ENCODE measurements at regions not wholly inside any gene's neighbourhood (a gene's known extent, or its start where the extent isn't known, plus 50 kb on each side); places are given as distances from the start of the nearest gene placed in this dataset.

DNA sequence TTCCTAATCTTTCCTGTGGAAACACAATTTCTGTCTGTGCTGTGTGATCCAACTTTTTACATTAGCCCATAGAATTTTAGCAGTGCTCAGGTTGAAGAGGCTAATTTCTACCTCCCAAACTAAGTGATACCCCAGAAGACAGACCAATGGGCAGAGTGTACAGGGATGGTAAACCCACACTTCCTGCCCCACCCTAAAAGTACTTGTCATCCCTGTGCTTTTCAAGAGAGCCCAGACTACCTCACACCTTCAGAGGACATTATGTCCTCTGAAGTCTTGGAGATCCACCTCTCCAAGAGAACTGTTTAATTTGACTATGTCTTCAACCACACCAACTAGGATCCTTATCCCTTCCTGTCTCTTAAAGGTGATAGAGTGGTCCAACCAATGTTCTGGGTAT is 82.0 kb upstream of the ACSL1 start:
- TF ChIP-seq SIN3A (IDR thresholded peaks at IDR 0.05; ENCODE audit: borderline replicate concordance, insufficient read depth, low read length), result no peak
- TF ChIP-seq TAF1 (IDR thresholded peaks at IDR 0.05; ENCODE audit: borderline replicate concordance, insufficient read depth, low read length), result no peak
- TF ChIP-seq FOXP2 (optimal IDR thresholded peaks at IDR 0.05; ENCODE audit: borderline replicate concordance, extremely low read depth, extremely low read length, insufficient read depth), result no peak
- TF ChIP-seq, protein P1, sequence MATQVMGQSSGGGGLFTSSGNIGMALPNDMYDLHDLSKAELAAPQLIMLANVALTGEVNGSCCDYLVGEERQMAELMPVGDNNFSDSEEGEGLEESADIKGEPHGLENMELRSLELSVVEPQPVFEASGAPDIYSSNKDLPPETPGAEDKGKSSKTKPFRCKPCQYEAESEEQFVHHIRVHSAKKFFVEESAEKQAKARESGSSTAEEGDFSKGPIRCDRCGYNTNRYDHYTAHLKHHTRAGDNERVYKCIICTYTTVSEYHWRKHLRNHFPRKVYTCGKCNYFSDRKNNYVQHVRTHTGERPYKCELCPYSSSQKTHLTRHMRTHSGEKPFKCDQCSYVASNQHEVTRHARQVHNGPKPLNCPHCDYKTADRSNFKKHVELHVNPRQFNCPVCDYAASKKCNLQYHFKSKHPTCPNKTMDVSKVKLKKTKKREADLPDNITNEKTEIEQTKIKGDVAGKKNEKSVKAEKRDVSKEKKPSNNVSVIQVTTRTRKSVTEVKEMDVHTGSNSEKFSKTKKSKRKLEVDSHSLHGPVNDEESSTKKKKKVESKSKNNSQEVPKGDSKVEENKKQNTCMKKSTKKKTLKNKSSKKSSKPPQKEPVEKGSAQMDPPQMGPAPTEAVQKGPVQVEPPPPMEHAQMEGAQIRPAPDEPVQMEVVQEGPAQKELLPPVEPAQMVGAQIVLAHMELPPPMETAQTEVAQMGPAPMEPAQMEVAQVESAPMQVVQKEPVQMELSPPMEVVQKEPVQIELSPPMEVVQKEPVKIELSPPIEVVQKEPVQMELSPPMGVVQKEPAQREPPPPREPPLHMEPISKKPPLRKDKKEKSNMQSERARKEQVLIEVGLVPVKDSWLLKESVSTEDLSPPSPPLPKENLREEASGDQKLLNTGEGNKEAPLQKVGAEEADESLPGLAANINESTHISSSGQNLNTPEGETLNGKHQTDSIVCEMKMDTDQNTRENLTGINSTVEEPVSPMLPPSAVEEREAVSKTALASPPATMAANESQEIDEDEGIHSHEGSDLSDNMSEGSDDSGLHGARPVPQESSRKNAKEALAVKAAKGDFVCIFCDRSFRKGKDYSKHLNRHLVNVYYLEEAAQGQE (IDR thresholded peaks at IDR 0.05; ENCODE audit: insufficient read depth in 1 of 2, low read depth in 2 of 2, low read length in 2 of 2), result no peak
- TF ChIP-seq POLR2AphosphoS5 (IDR thresholded peaks at IDR 0.05; ENCODE audit: low read depth, low read length), result no peak

DNA sequence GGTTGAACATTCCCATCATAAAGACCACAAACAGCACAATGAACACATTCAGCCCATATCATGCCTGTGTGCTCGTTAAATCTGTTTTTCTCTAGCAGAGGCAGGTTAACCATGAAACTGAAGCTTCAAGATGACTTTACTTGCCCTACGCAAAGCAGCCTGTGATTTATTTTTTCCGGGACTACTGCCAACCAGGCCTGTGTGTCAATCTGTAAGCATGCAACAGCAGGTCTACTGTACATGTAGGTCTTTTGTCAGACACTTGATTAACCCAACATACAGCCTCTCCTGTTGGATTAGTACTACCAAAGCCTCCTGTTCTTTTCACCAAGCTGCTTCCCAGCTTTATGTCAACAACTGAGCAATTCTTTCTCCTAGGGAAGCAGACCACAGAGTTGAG is 85.5 kb upstream of the ACSL1 start:
- no peak for TF ChIP-seq FOXP2 (optimal IDR thresholded peaks at IDR 0.05; ENCODE audit: borderline replicate concordance, extremely low read depth, extremely low read length, insufficient read depth)
- no peak for TF ChIP-seq POLR2AphosphoS5 (IDR thresholded peaks at IDR 0.05; ENCODE audit: low read depth, low read length)
- TF ChIP-seq TAF1 (IDR thresholded peaks at IDR 0.05; ENCODE audit: borderline replicate concordance, insufficient read depth, low read length), result no peak
- TF ChIP-seq, protein P1 (IDR thresholded peaks at IDR 0.05; ENCODE audit: insufficient read depth in 1 of 2, low read depth in 2 of 2, low read length in 2 of 2), result no peak
- TF ChIP-seq SIN3A (IDR thresholded peaks at IDR 0.05; ENCODE audit: borderline replicate concordance, insufficient read depth, low read length), result no peak

DNA sequence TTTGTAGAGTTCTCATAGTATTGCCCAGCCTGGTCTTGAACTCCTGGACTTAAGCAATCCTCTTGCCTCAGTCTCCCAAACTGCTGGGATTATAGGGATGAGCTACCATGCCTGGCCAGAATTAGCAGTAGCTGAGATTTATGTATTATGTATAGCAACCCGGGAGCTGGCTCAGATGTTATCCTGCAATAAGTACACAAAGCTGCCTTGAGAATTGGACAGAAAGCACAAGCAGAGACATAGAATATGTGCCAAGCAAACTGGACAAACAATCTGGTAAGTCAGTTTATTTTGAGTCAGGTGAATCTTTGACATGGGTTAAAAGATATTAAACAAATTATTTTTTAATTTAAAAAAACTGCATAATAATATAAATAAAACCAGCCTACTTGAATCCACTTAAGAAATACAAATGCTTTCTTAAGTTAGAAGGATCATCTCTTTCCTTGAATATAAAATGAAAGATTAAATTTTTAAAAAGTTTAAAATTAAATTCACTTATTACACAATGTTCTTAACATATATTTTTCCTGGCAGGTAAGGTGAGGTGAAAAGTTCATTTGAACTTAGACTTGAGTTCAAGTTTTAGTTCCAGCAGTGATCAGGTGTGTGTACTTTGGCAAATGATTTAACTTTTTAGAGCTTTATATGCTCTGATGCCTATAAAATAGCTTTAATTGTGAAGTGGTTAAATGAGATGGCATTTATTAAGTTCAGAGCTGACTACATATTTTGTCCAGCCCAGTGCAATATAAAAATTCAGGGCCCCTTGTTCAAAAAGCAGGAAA is 87.8 kb upstream of the ACSL1 start:
- no peak for TF ChIP-seq POLR2AphosphoS5 (IDR thresholded peaks at IDR 0.05; ENCODE audit: low read depth, low read length)
- no peak for TF ChIP-seq SIN3A (IDR thresholded peaks at IDR 0.05; ENCODE audit: borderline replicate concordance, insufficient read depth, low read length)

DNA sequence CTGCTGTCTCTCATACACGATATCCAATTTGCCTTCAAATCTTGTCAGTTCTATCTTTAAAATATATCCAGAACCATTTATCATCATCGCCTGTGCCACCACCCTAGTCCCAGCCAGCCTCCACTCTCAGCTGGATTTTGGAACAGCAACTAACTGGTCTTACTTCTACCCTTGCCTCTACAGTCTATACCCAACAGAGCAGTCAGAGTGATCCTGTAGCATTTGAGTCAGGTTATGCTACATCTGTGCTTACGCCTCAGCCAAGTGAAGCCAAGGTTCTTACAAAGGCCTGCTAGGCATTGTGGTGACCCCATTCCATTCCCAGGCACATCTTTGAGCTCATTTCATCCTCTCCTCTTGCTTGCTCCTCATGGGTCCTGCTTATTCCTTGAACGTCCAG is 95.7 kb upstream of the ACSL1 start:
- TF ChIP-seq, protein P1 (IDR thresholded peaks at IDR 0.05; ENCODE audit: insufficient read depth in 1 of 2, low read depth in 2 of 2, low read length in 2 of 2), result no peak
- no peak for TF ChIP-seq FOXP2 (optimal IDR thresholded peaks at IDR 0.05; ENCODE audit: borderline replicate concordance, extremely low read depth, extremely low read length, insufficient read depth)
- TF ChIP-seq TAF1 (IDR thresholded peaks at IDR 0.05; ENCODE audit: borderline replicate concordance, insufficient read depth, low read length), result no peak
- TF ChIP-seq SIN3A (IDR thresholded peaks at IDR 0.05; ENCODE audit: borderline replicate concordance, insufficient read depth, low read length), result no peak

DNA sequence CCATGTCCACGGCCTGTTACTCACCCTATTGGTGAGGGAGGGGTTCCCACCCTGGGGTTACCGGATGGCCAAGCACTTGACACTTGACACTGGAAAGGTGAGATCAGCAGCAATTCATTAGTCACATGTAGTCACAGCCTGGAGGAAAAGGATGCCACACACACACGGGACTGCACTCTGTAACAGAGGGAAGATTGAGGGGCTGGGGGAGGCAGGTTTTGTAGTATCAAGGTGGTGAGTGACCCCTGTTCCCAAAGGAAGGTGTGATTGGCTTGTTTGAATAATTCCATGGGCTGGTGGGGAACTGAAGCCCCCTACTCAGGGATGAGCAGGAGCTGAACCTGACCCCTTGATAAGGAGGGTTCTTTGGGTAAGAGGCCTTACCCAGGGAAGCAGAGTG is 96.0 kb upstream of the HELT start:
- TF ChIP-seq TAF1 (IDR thresholded peaks at IDR 0.05; ENCODE audit: borderline replicate concordance, insufficient read depth, low read length) (no peak), SIN3A (IDR thresholded peaks at IDR 0.05; ENCODE audit: borderline replicate concordance, insufficient read depth, low read length) (no peak), FOXP2 (optimal IDR thresholded peaks at IDR 0.05; ENCODE audit: borderline replicate concordance, extremely low read depth, extremely low read length, insufficient read depth) (no peak)
- TF ChIP-seq, protein P1 (IDR thresholded peaks at IDR 0.05; ENCODE audit: insufficient read depth in 1 of 2, low read depth in 2 of 2, low read length in 2 of 2), result no peak
